ENCODE measurements at regions not wholly inside any gene's neighbourhood (a gene's known extent, or its start where the extent isn't known, plus 50 kb on each side); places are given as distances from the start of the nearest gene placed in this dataset.

DNA sequence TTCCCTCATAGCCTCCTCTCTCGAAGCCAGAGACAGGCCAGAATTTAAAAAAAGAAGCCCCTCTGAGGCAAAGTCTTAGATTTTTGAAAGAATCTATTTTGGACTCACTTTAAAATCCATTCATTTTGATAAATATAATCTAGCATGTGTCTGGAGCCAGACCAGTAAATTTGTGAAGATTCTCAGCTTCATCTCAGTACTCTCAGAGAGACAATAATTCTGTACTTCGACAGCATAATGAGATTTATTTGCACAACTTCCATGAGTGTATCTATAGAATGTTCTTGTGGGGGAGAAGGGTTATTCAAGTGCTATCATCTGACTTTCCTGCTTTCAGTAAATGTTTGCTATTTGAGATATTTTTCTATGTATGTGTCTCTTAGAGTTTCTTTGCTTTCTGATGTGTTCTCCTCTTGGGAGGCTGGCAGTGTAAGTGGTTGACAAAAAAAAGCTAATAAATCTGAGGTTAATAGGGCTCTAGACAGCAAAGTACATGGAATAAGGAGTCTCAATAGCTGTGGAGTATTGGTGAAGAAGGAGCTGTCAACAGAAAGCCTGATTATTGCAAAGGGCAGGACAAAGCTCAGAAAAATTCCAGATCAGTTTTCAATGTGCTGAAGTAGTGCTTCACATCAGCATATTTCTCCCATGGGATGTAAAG lies 223.0 kb downstream of the PTBP2 start:
- Histone ChIP-seq H3K27me3 (ENCODE audit: insufficient read depth, low read length) (no peaks in the 10 kb centered on the region), H3K4me2 (ENCODE audit: low read length) (no peak overlapping the region), H3K27ac (ENCODE audit: low read depth, low read length) (no peak overlapping the region), H3K4me1 (ENCODE audit: control insufficient read depth in 1 of 2, insufficient read depth in 2 of 2, low read length in 2 of 2) (no peaks in the 10 kb centered on the region), H3K4me3 (replicated peaks in 1 of 2; ENCODE audit: low read depth in 1 of 2, low read length in 2 of 2) (no peak overlapping the region), H3K79me2 (ENCODE audit: insufficient read depth, low read length) (no peaks in the 10 kb centered on the region), H3K36me3 (ENCODE audit: control insufficient read depth in 1 of 2, insufficient read depth in 2 of 2, low read length in 2 of 2) (no peaks in the 10 kb centered on the region), H3K9me2 (ENCODE audit: insufficient read depth) (no peaks in the 10 kb centered on the region), H3K9ac (ENCODE audit: low read length) (no peak overlapping the region), H4K20me1 (ENCODE audit: insufficient read depth) (no peaks in the 10 kb centered on the region), H2AFZ (ENCODE audit: low read depth, low read length, poor library complexity, severe bottlenecking) (no peak overlapping the region), H3K9me3 (ENCODE audit: control insufficient read depth in 1 of 2, insufficient read depth in 1 of 2, low read depth in 1 of 2, low read length in 2 of 2) (no peaks in the 10 kb centered on the region)
- ChIA-PET RAD21 (ENCODE audit: low non-redundant PET in 1 of 2, low total read pairs in 2 of 2, uncharacterized antibody in 2 of 2, unreplicated experiment in 2 of 2) (no interaction called here), POLR2A (no interaction called here), CTCF (no interaction called here)
- DNase-seq (ENCODE audit: low read depth, low spot score) (no peak), ATAC-seq (no peak)
- intact Hi-C loops (cut with micrococcal nuclease) = no loop called here
- no TSS peak for BruUV-seq (replicated peaks)
- TF ChIP-seq RAD21 (IDR thresholded peaks at IDR 0.05; ENCODE audit: low read depth) = no peak

GRCh38 chr1:96945509-96946084 lies 224.0 kb downstream of the PTBP2 start:
- DNase-seq (ENCODE audit: low read depth, low spot score) = no peak
- no peak for ATAC-seq
- no peaks in the 10 kb centered on the region for H3K4me1 ChIP-seq (ENCODE audit: control insufficient read depth in 1 of 2, insufficient read depth in 2 of 2, low read length in 2 of 2)
- H4K20me1 ChIP-seq (ENCODE audit: insufficient read depth) = no peaks in the 10 kb centered on the region
- intact Hi-C loops (cut with micrococcal nuclease) = no loop called here
- no peak overlapping the region for H3K4me2 ChIP-seq (ENCODE audit: low read length)
- no peak overlapping the region for H3K4me3 ChIP-seq (replicated peaks in 1 of 2; ENCODE audit: low read depth in 1 of 2, low read length in 2 of 2)
- ChIA-PET CTCF (no interaction called here), RAD21 (ENCODE audit: low non-redundant PET in 1 of 2, low total read pairs in 2 of 2, uncharacterized antibody in 2 of 2, unreplicated experiment in 2 of 2) (no interaction called here), POLR2A (no interaction called here)
- H3K9ac ChIP-seq (ENCODE audit: low read length) = no peak overlapping the region
- H3K27ac ChIP-seq (ENCODE audit: low read depth, low read length) = no peak overlapping the region
- H3K9me2 ChIP-seq (ENCODE audit: insufficient read depth) = no peaks in the 10 kb centered on the region
- no peaks in the 10 kb centered on the region for H3K79me2 ChIP-seq (ENCODE audit: insufficient read depth, low read length)
- H3K36me3 ChIP-seq (ENCODE audit: control insufficient read depth in 1 of 2, insufficient read depth in 2 of 2, low read length in 2 of 2) = no peaks in the 10 kb centered on the region
- no peaks in the 10 kb centered on the region for H3K9me3 ChIP-seq (ENCODE audit: control insufficient read depth in 1 of 2, insufficient read depth in 1 of 2, low read depth in 1 of 2, low read length in 2 of 2)
- no peak overlapping the region for H2AFZ ChIP-seq (ENCODE audit: low read depth, low read length, poor library complexity, severe bottlenecking)
- no TSS peak for BruUV-seq (replicated peaks)
- no peaks in the 10 kb centered on the region for H3K27me3 ChIP-seq (ENCODE audit: insufficient read depth, low read length)
- TF ChIP-seq ZFX (IDR thresholded peaks at IDR 0.05) (no peak), EGR1 (IDR thresholded peaks at IDR 0.05; ENCODE audit: low read depth) (no peak), ZBTB33 (IDR thresholded peaks at IDR 0.05; ENCODE audit: extremely low read depth, insufficient replicate concordance, low read length) (no peak), JUND (IDR thresholded peaks at IDR 0.05) (no peak), CBX3 (IDR thresholded peaks at IDR 0.05; ENCODE audit: low read depth) (no peak), EZH2 (IDR thresholded peaks at IDR 0.05) (no peak), SP1 (IDR thresholded peaks at IDR 0.05; ENCODE audit: low read depth) (no peak), SRF (IDR thresholded peaks at IDR 0.05; ENCODE audit: low read depth) (no peak), EZH2phosphoT487 (IDR thresholded peaks at IDR 0.05; ENCODE audit: borderline replicate concordance) (no peak), CEBPB (IDR thresholded peaks at IDR 0.05; ENCODE audit: low read depth) (no peak), YY1 (IDR thresholded peaks at IDR 0.05; ENCODE audit: extremely low read depth, insufficient replicate concordance, low read depth, low read length) (no peak)
- TF ChIP-seq, protein P1, sequence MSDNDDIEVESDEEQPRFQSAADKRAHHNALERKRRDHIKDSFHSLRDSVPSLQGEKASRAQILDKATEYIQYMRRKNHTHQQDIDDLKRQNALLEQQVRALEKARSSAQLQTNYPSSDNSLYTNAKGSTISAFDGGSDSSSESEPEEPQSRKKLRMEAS (IDR thresholded peaks at IDR 0.05) = no peak
- TF ChIP-seq, protein P2, sequence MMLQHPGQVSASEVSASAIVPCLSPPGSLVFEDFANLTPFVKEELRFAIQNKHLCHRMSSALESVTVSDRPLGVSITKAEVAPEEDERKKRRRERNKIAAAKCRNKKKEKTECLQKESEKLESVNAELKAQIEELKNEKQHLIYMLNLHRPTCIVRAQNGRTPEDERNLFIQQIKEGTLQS (IDR thresholded peaks at IDR 0.05) = no peak
- TF ChIP-seq, protein P3, sequence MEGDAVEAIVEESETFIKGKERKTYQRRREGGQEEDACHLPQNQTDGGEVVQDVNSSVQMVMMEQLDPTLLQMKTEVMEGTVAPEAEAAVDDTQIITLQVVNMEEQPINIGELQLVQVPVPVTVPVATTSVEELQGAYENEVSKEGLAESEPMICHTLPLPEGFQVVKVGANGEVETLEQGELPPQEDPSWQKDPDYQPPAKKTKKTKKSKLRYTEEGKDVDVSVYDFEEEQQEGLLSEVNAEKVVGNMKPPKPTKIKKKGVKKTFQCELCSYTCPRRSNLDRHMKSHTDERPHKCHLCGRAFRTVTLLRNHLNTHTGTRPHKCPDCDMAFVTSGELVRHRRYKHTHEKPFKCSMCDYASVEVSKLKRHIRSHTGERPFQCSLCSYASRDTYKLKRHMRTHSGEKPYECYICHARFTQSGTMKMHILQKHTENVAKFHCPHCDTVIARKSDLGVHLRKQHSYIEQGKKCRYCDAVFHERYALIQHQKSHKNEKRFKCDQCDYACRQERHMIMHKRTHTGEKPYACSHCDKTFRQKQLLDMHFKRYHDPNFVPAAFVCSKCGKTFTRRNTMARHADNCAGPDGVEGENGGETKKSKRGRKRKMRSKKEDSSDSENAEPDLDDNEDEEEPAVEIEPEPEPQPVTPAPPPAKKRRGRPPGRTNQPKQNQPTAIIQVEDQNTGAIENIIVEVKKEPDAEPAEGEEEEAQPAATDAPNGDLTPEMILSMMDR (IDR thresholded peaks at IDR 0.05 in 2 of 3, conservative IDR thresholded peaks at IDR 0.05 in 1 of 3; ENCODE audit: borderline replicate concordance in 1 of 3, insufficient read depth in 1 of 3, low read depth in 2 of 3, low read length in 2 of 3) = no peak

All from HCT116 (cell line).